ENCODE measurements at regions not wholly inside any gene's neighbourhood (a gene's known extent, or its start where the extent isn't known, plus 50 kb on each side); places are given as distances from the start of the nearest gene placed in this dataset.

DNA sequence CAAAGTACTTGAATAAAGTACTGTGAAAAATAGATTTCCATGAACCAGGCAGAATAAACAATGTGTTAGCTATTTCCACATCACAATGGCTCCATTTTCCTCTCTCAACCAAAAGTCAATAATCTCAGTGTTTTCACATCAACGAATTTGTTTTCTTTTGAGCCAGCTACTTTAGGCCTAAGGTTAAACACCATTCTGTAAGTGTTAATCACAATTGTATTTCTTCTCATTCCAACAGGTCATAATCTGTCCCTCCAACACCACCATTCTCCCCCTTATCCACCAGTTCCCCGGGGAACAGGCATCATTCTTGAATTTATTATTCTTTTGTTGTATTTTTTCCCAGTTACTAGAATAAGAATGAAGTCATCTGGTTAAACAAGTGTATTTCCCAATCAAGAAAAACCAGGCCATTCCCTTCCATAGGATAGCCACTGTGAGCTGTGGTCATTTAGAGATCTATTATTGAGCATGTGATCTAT is 66.2 kb upstream of the PALMD start:
- no peak for FAIRE-seq

DNA sequence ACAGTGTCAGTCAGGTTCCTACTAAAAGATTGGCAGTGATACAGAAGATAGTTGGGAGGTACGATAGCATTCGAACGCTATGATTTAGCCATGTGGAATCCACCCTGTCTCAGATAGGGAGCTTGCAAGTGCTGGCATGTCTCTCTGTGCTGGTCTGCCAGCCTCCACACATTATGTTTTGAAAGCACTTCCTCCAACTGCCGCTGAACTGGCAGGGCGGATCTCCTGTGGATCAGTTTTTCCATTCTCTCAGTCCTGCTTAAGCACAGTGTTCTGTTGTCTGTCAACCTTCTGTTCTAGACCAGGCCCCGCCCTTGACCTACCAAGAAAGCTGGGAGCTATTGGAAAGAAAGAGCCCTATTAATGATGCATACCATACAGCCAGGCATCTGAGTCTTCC is 65.5 kb upstream of the PALMD start:
- FAIRE-seq = no peak

GRCh38 chr1:99587008-99587407 is 58.9 kb upstream of the PALMD start:
- FAIRE-seq = no peak

- FAIRE-seq = no peak
These were observed 56.7 kb upstream of the PALMD start for GRCh38 chr1:99589186-99589636.

GRCh38 chr1:99590578-99591209 is 55.2 kb upstream of the PALMD start:
- FAIRE-seq = no peak

- no peak for FAIRE-seq
These were observed 54.0 kb upstream of the PALMD start for GRCh38 chr1:99591886-99592285.

- no peak for FAIRE-seq
These were observed 51.7 kb upstream of the PALMD start for GRCh38 chr1:99594205-99594604.

DNA sequence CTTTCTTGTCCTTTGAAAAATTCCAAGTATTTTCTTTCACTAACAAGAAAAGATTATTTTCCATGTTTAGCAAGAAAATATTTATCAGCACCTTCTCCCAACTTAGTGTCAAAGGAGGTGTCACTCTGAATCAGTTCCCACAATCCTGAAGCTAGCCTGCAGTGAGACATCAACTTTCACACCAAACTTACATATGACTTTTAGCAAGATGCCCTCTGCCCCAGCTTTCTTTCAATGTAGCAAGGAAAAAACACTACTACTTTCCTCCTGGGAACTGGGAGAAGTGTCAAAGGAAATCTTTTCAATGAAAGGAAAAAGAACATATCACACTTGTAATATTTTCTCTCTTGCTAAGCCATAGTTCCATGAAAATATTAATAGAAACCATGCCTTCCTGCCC is 50.9 kb upstream of the PALMD start:
- FAIRE-seq = no peak

DNA sequence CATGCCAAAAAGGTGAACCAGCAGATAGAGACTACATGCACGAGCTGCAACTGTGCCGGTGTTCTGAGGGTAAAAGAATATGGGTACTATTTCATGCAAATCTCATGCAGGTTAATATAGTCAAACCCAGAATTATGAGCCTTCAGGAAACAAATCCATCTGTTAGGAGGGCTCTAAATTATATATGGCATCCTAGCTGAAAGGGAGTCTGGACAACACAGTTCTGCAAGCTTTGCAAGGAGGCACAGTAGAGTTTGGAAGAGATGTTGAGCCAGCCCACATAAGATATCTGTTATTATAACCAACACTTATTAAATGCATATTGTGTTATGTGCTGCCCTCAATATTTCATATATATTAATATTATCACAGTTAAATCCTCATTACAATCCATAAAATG is 50.5 kb upstream of the PALMD start:
- no peak for FAIRE-seq

All from TTC549 (cell line).